ENCODE measurements at regions not wholly inside any gene's neighbourhood (a gene's known extent, or its start where the extent isn't known, plus 50 kb on each side); places are given as distances from the start of the nearest gene placed in this dataset.

- TF ChIP-seq TARDBP (IDR thresholded peaks at IDR 0.05) = no peak
- TF ChIP-seq SUZ12 (IDR thresholded peaks at IDR 0.05) = no peak
- no peak for TF ChIP-seq BHLHE40 (IDR thresholded peaks at IDR 0.05; ENCODE audit: borderline replicate concordance)
- no peak for TF ChIP-seq PKNOX1 (IDR thresholded peaks at IDR 0.05)
- no peak for TF ChIP-seq ZNF384 (IDR thresholded peaks at IDR 0.05)
- TF ChIP-seq ARNT (IDR thresholded peaks at IDR 0.05) = no peak
- no peak for TF ChIP-seq SP1 (IDR thresholded peaks at IDR 0.05)
- TF ChIP-seq FOXM1 (IDR thresholded peaks at IDR 0.05; ENCODE audit: borderline replicate concordance) = no peak
- TF ChIP-seq FOXK2 (IDR thresholded peaks at IDR 0.05) = no peak
- TF ChIP-seq LEF1 (IDR thresholded peaks at IDR 0.05; ENCODE audit: borderline replicate concordance) = no peak
- TF ChIP-seq ELF4 (IDR thresholded peaks at IDR 0.05) = no peak
- TF ChIP-seq HDGF (IDR thresholded peaks at IDR 0.05; ENCODE audit: borderline replicate concordance) = no peak
- no peak for TF ChIP-seq CTBP1 (IDR thresholded peaks at IDR 0.05; ENCODE audit: borderline replicate concordance)
Measured at GRCh38 chr12:115191342-115191741, 507.4 kb upstream of the TBX3 start.
